Upper lobe of right lung (tissue), 1 donor: ENCODE measurements at regions not wholly inside any gene's neighbourhood (a gene's known extent, or its start where the extent isn't known, plus 50 kb on each side); places are given as distances from the start of the nearest gene placed in this dataset.
"Not testable (repeated sequence)": the region's sequence is repeated elsewhere in the genome, so short reads cannot be mapped to it uniquely, and the experiment has no call there.

Experiments
- ATAC-seq: fragments of 200-7000 bp; cut with Tn5 transposase; one replicate; pipeline ENCODE4 v1.9.1; 2020; ENCODE audit warnings: mild to moderate bottlenecking, moderate library complexity
- DNase-seq: peaks from one replicate; pipeline ENCODE4 v3.0.0-alpha.2; 2020
- H3K27ac ChIP-seq: fragments of 200-600 bp; one replicate; pipeline ENCODE4 v1.8.0; 2022
- H3K27me3 ChIP-seq: fragments of 200-600 bp; one replicate; pipeline ENCODE4 v1.8.0; 2022; ENCODE audit warnings: mild to moderate bottlenecking
- H3K36me3 ChIP-seq: fragments of 200-600 bp; one replicate; pipeline ENCODE4 v1.8.0; 2022
- H3K4me1 ChIP-seq: fragments of 200-600 bp; one replicate; pipeline ENCODE4 v1.8.0; 2022
- H3K4me3 ChIP-seq: fragments of 200-600 bp; one replicate; pipeline ENCODE4 v1.8.0; 2022; ENCODE audit warnings: mild to moderate bottlenecking
- H3K9me3 ChIP-seq: fragments of 200-600 bp; one replicate; pipeline ENCODE4 v1.8.0; 2022
- CTCF ChIP-seq: fragments of 200-600 bp; IDR thresholded peaks from one replicate; pipeline ENCODE4 v1.8.0; 2022; ENCODE audit warnings: antibody characterized with exemption
- intact Hi-C: fragments of 100-400 bp; cut with DNase I; formaldehyde crosslinking; loops from one replicate; pipeline ENCODE4 v1.11.0; 2022
- donor health status: DM: no; HTN: yes; CAD: no; lungs with severe emphysema.

- no peak for DNase-seq
- intact Hi-C loops, result no loop called here
- no peak overlapping the region for H3K4me3 ChIP-seq
- ATAC-seq, result no peak
- TF ChIP-seq CTCF, result no peak
- no peaks in the 10 kb centered on the region for H3K36me3 ChIP-seq
- H3K9me3 ChIP-seq, result no peaks in the 10 kb centered on the region
- no peaks in the 10 kb centered on the region for H3K4me1 ChIP-seq
- H3K27me3 ChIP-seq, result no peaks in the 10 kb centered on the region
- no peak overlapping the region for H3K27ac ChIP-seq
These were observed 389.1 kb downstream of the NKX6-1 start for GRCh38 chr4:84110040-84110439.

- H3K4me3 ChIP-seq, ATAC-seq, H3K27ac ChIP-seq, intact Hi-C loops, DNase-seq, H3K4me1 ChIP-seq, H3K36me3 ChIP-seq, H3K9me3 ChIP-seq, H3K27me3 ChIP-seq: not testable (repeated sequence)
These were observed 397.2 kb downstream of the NKX6-1 start for GRCh38 chr4:84101653-84102625.

- Histone ChIP-seq H3K27ac (no peak overlapping the region), H3K4me3 (no peak overlapping the region), H3K4me1 (no peaks in the 10 kb centered on the region), H3K27me3 (no peaks in the 10 kb centered on the region), H3K36me3 (no peaks in the 10 kb centered on the region), H3K9me3 (no peaks in the 10 kb centered on the region)
- no peak for TF ChIP-seq CTCF
- ATAC-seq, result no peak
- intact Hi-C loops, result no loop called here
- DNase-seq, result no peak
These were observed 399.0 kb downstream of the NKX6-1 start for GRCh38 chr4:84100071-84100470.

GRCh38 chr4:84099599-84099998 lies 399.5 kb downstream of the NKX6-1 start:
- intact Hi-C loops, result no loop called here
- H3K4me3 ChIP-seq, result no peak overlapping the region
- DNase-seq (no peak), ATAC-seq (no peak)
- no peaks in the 10 kb centered on the region for H3K36me3 ChIP-seq
- no peak for TF ChIP-seq CTCF
- H3K27me3 ChIP-seq, result no peaks in the 10 kb centered on the region
- no peak overlapping the region for H3K27ac ChIP-seq
- H3K4me1 ChIP-seq, result no peaks in the 10 kb centered on the region
- no peaks in the 10 kb centered on the region for H3K9me3 ChIP-seq

- DNase-seq, result no peak
- Histone ChIP-seq H3K4me3 (no peak overlapping the region), H3K27me3 (no peaks in the 10 kb centered on the region), H3K27ac (no peak overlapping the region), H3K4me1 (no peaks in the 10 kb centered on the region), H3K36me3 (no peaks in the 10 kb centered on the region), H3K9me3 (no peaks in the 10 kb centered on the region)
- intact Hi-C loops, result no loop called here
- TF ChIP-seq CTCF, result no peak
- no peak for ATAC-seq
These were observed 407.8 kb downstream of the NKX6-1 start for GRCh38 chr4:84091266-84091665.

GRCh38 chr4:84089652-84090437 lies 409.2 kb downstream of the NKX6-1 start:
- intact Hi-C loops, result no loop called here
- Histone ChIP-seq H3K9me3 (no peaks in the 10 kb centered on the region), H3K4me3 (no peak overlapping the region), H3K27ac (no peak overlapping the region), H3K36me3 (no peaks in the 10 kb centered on the region), H3K27me3 (no peaks in the 10 kb centered on the region), H3K4me1 (no peaks in the 10 kb centered on the region)
- DNase-seq, result no peak
- TF ChIP-seq CTCF, result no peak
- peak; percentile 33 for ATAC-seq
